Spleen (tissue), 11 donors: ENCODE measurements at regions not wholly inside any gene's neighbourhood (a gene's known extent, or its start where the extent isn't known, plus 50 kb on each side); places are given as distances from the start of the nearest gene placed in this dataset.

ENCODE experiments used
- DNase-seq: peaks from one replicate; pipeline ENCODE4 v3.0.0-alpha.2; 2020
- H3K27ac ChIP-seq, 8 donors: fragments of 200-600 bp; sonication (generic) in 7 of 8; 1 replicate in 4 of 8; 2 replicates in 4 of 8; pipeline versions ENCODE4 v1.5.0 to v1.8.0; 2016 to 2021; ENCODE audit warnings: inconsistent platforms in 4 of 8, mild to moderate bottlenecking in 4 of 8, moderate library complexity in 1 of 8
- H3K27me3 ChIP-seq, 7 donors: fragments of 200-600 bp; sonication (generic) in 6 of 7; replicated peaks in 1 of 7; 1 replicate in 4 of 7; 2 replicates in 3 of 7; pipeline versions ENCODE4 v1.5.0 to v1.8.0; 2016 to 2021; ENCODE audit warnings: inconsistent platforms in 3 of 7, mild to moderate bottlenecking in 1 of 7
- H3K36me3 ChIP-seq, 6 donors: fragments of 200-600 bp; sonication (generic) in 5 of 6; 1 replicate in 4 of 6; 2 replicates in 2 of 6; pipeline versions ENCODE4 v1.5.0 to v1.8.0; 2016 to 2021; ENCODE audit warnings: inconsistent platforms in 2 of 6
- H3K4me1 ChIP-seq, 6 donors: fragments of 200-600 bp; sonication (generic) in 5 of 6; 1 replicate in 3 of 6; 2 replicates in 3 of 6; pipeline versions ENCODE4 v1.5.0 to v1.8.0; 2016 to 2021; ENCODE audit warnings: inconsistent platforms in 3 of 6
- H3K4me3 ChIP-seq, 8 donors: fragments of 200-600 bp; sonication (generic) in 7 of 8; 1 replicate in 4 of 8; 2 replicates in 4 of 8; pipeline versions ENCODE4 v1.5.0 to v1.8.0; 2016 to 2021; ENCODE audit warnings: inconsistent platforms in 4 of 8, mild to moderate bottlenecking in 4 of 8, moderate library complexity in 2 of 8
- H3K9me3 ChIP-seq, 8 donors: fragments of 200-600 bp; sonication (generic) in 7 of 8; 1 replicate in 4 of 8; 2 replicates in 4 of 8; pipeline versions ENCODE4 v1.5.0 to v1.8.0; 2016 to 2021; ENCODE audit warnings: inconsistent platforms in 4 of 8
- POLR2A ChIP-seq, 3 donors: fragments of 450-650 bp; IDR thresholded peaks; one replicate each; pipeline ENCODE4 v1.5.1; 2017; ENCODE audit warnings: antibody characterized with exemption in 3 of 3, mild to moderate bottlenecking in 1 of 3
- POLR2AphosphoS5 ChIP-seq, 3 donors: sonication (generic); formaldehyde crosslinking; IDR thresholded peaks; one replicate each; pipeline ENCODE4 v1.5.1; 2017; ENCODE audit warnings: antibody characterized with exemption in 3 of 3
- WGBS, 5 donors: extraction: QIAGEN DNeasy Blood & Tissue Kit in 3 of 5; methylation state at CpG; one replicate each; pipeline versions ENCODE4 v1.1.5 to v1.1.7; 2013 to 2018; 5-methylcytosine and 5-hydroxymethylcytosine counted together
- intact Hi-C: fragments of 100-400 bp; cut with DNase I; formaldehyde crosslinking; loops from one replicate; pipeline ENCODE4 v1.15.0; 2023; ENCODE audit warnings: low total_unique reads
- TF ChIP-seq, protein P1 (sequence below), 11 experiments: fragments of 200-600 bp in 7 of 11; fragments of 450-650 bp in 4 of 11; sonication (generic) in 4 of 11; IDR thresholded peaks in 8 of 11; conservative IDR thresholded peaks in 3 of 11; 1 replicate in 7 of 11; 2 replicates in 4 of 11; pipeline versions ENCODE4 v1.4.0 to v1.8.0; 2016 to 2021; ENCODE audit warnings: antibody characterized with exemption in 11 of 11, inconsistent platforms in 4 of 11, mild to moderate bottlenecking in 1 of 11
- donor health status: healthy with polysubstance abuse.
- donor health status: DM: no; HTN: no; CAD: no; lungs with moderate emphysema.
- donor health status: DM: no; HTN: no; CAD: no.
- donor health status: Bipolar disorder and iron deficiency.
- donor health status: healthy.
- donor health status: DM: no; HTN: no; CAD: no.
- donor health status: DM: yes; HTN: yes; CAD: no.

DNA sequence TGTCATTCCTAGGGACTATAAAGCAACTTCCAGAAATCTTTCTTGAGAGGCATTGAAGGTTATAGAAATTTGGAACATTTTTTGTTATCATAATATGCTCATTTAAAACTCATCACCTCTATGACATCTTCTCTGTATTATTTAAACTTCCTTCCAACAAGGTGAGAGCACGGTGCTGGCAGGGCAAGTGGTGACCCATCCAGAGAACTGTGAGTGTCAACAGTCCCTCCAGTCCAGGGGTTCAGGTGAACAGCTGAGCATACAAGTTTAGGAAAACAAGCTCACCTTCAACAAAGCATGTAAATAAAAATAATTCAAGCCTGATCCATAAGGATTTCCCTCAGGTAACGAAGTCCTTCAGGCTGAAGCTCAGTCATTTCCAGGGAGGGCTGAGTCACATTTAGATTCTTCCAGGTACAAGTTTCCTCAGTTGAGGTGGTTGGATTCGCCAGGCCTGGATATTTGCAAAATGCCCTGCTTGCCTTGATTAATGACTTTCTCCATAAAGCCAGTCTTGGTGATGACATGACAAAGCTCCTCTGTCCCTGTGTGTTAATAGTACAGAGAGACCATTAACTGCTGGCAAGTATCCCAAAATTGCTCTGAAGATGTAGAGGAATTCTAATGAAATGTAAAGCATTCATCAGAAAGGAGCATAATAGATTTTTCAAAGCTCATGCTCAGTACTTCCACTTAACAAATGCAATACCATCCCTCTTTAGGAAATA is 263.6 kb upstream of the GADL1 start:
- WGBS, 5 donors = 83 to 93% (median 87%) methylated on average over 3 of the region's 3 CpGs
- no peaks in the 10 kb centered on the region for H3K36me3 ChIP-seq
- intact Hi-C loops = no loop called here
- no peaks in the 10 kb centered on the region for H3K4me1 ChIP-seq
- no peak overlapping the region for H3K4me3 ChIP-seq
- TF ChIP-seq POLR2A (IDR thresholded peaks at IDR 0.05) = no peak
- TF ChIP-seq POLR2AphosphoS5 (IDR thresholded peaks at IDR 0.05) = no peak
- TF ChIP-seq, protein P1, sequence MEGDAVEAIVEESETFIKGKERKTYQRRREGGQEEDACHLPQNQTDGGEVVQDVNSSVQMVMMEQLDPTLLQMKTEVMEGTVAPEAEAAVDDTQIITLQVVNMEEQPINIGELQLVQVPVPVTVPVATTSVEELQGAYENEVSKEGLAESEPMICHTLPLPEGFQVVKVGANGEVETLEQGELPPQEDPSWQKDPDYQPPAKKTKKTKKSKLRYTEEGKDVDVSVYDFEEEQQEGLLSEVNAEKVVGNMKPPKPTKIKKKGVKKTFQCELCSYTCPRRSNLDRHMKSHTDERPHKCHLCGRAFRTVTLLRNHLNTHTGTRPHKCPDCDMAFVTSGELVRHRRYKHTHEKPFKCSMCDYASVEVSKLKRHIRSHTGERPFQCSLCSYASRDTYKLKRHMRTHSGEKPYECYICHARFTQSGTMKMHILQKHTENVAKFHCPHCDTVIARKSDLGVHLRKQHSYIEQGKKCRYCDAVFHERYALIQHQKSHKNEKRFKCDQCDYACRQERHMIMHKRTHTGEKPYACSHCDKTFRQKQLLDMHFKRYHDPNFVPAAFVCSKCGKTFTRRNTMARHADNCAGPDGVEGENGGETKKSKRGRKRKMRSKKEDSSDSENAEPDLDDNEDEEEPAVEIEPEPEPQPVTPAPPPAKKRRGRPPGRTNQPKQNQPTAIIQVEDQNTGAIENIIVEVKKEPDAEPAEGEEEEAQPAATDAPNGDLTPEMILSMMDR (IDR thresholded peaks at IDR 0.05 in 8 of 11, conservative IDR thresholded peaks at IDR 0.05 in 3 of 11) = no peak
- DNase-seq = no peak
- H3K9me3 ChIP-seq = no peaks in the 10 kb centered on the region
- H3K27me3 ChIP-seq = no peaks in the 10 kb centered on the region
- H3K27ac ChIP-seq = no peak overlapping the region

DNA sequence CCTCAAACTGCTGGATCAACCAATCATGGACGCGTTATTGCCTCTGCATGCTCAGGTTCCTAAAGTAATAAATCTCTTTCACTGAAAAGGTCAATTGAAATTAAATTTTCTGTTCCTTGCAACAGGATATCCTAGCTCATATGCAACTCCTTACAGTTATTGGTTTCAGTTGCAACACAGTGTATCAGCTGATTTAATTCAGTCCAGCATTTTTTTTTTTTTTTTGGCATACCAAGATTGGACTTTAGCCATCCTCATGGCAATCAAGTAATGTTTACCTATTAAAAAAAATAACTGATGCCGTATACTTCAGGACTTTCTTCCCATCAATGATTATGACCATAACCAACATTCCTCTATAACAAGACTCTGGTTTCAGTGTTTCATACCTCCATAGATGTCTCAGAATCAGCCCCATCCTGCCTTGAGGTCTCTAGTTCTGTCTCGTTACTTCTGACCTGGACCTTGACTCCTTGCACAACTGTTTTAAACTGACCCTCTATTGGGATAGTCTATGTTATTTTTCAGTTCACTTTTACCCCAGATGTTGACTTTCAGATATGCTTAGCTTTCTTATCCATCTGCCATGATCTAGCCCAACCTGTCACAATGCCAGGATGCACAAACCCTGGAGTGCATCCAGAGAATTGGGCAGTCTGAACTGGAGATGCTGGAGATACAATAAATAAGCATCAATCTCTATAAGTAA is 265.0 kb upstream of the GADL1 start:
- no peak overlapping the region for H3K4me3 ChIP-seq
- no peaks in the 10 kb centered on the region for H3K9me3 ChIP-seq
- H3K36me3 ChIP-seq = no peaks in the 10 kb centered on the region
- TF ChIP-seq, protein P1 (IDR thresholded peaks at IDR 0.05 in 8 of 11, conservative IDR thresholded peaks at IDR 0.05 in 3 of 11) = no peak
- TF ChIP-seq POLR2AphosphoS5 (IDR thresholded peaks at IDR 0.05) (no peak), POLR2A (IDR thresholded peaks at IDR 0.05) (no peak)
- intact Hi-C loops = no loop called here
- H3K27me3 ChIP-seq = no peaks in the 10 kb centered on the region
- H3K27ac ChIP-seq = no peak overlapping the region
- 88 to 97% (median 93%) methylated on average over 4 of the region's 4 CpGs for WGBS, 5 donors
- no peaks in the 10 kb centered on the region for H3K4me1 ChIP-seq
- no peak for DNase-seq

DNA sequence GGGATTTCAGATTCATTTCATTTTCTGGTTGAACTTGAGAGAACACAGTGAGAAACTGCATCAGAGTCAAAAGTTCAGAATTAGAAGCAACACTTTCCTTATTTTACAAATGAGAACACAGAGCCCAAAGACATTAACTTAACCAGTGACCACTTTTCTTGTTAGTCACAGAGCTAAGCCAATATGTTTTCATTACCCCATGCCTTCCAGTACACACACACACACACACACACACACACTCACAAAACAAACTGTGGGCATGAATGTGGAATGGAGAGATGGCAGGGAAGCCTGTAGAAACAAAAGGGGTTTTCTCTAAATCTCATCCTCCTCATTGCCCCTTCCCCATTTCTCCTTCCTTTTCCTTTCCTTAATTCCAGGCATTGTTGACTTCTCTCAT is 267.4 kb upstream of the GADL1 start:
- no peak overlapping the region for H3K27ac ChIP-seq
- no peaks in the 10 kb centered on the region for H3K4me1 ChIP-seq
- intact Hi-C loops = no loop called here

GRCh38 chr3:31164381-31164780 is 269.9 kb upstream of the GADL1 start:
- TF ChIP-seq, protein P1 (IDR thresholded peaks at IDR 0.05 in 8 of 11, conservative IDR thresholded peaks at IDR 0.05 in 3 of 11) = no peak
- TF ChIP-seq POLR2A (IDR thresholded peaks at IDR 0.05) (no peak), POLR2AphosphoS5 (IDR thresholded peaks at IDR 0.05) (no peak)
- Histone ChIP-seq H3K27ac (no peak overlapping the region), H3K4me1 (no peaks in the 10 kb centered on the region)

More for the DNA sequence above, 267.4 kb upstream of the GADL1 start:
- H3K36me3 ChIP-seq = no peaks in the 10 kb centered on the region
- TF ChIP-seq POLR2AphosphoS5 (IDR thresholded peaks at IDR 0.05) (no peak), POLR2A (IDR thresholded peaks at IDR 0.05) (no peak)
- TF ChIP-seq, protein P1 (IDR thresholded peaks at IDR 0.05 in 8 of 11, conservative IDR thresholded peaks at IDR 0.05 in 3 of 11) = no peak
- no peak overlapping the region for H3K4me3 ChIP-seq
- no peak for DNase-seq
- no peaks in the 10 kb centered on the region for H3K9me3 ChIP-seq
- H3K27me3 ChIP-seq = no peaks in the 10 kb centered on the region

More at GRCh38 chr3:31164381-31164780, 269.9 kb upstream of the GADL1 start:
- Histone ChIP-seq H3K36me3 (no peaks in the 10 kb centered on the region), H3K4me3 (no peak overlapping the region), H3K27me3 (no peaks in the 10 kb centered on the region), H3K9me3 (no peaks in the 10 kb centered on the region)
- DNase-seq = no peak
- intact Hi-C loops = no loop called here
- WGBS, 5 donors = 94 to 98% (median 96%) methylated on average over 2 of the region's 2 CpGs
